ENCODE measurements at regions not wholly inside any gene's neighbourhood (a gene's known extent, or its start where the extent isn't known, plus 50 kb on each side); places are given as distances from the start of the nearest gene placed in this dataset.

- H3K4me3 ChIP-seq (replicated peaks in 1 of 3) = no peak overlapping the region
- H3K36me3 ChIP-seq = no peaks in the 10 kb centered on the region
- H3K27me3 ChIP-seq = no peaks in the 10 kb centered on the region
- intact Hi-C loops (cut with DNase I) = no loop called here
- no peaks in the 10 kb centered on the region for H3K9me3 ChIP-seq
- no peak for TF ChIP-seq POLR2A (IDR thresholded peaks at IDR 0.05)
- TF ChIP-seq CTCF (IDR thresholded peaks at IDR 0.05) = no peak
- peak in 1 of 2 donors; percentile 7 for DNase-seq
- H3K4me1 ChIP-seq = no peaks in the 10 kb centered on the region
- no peak overlapping the region for H3K27ac ChIP-seq
Measured at GRCh38 chr1:60589916-60590315, 492.4 kb upstream of the NFIA start.

- Histone ChIP-seq H3K9me3 (no peaks in the 10 kb centered on the region), H3K4me3 (replicated peaks in 1 of 3) (no peak overlapping the region), H3K27me3 (no peaks in the 10 kb centered on the region), H3K27ac (no peak overlapping the region), H3K4me1 (no peaks in the 10 kb centered on the region), H3K36me3 (no peaks in the 10 kb centered on the region)
- TF ChIP-seq POLR2A (IDR thresholded peaks at IDR 0.05) = no peak
- TF ChIP-seq CTCF (IDR thresholded peaks at IDR 0.05) = no peak
- WGBS, 2 donors = 62 to 65% methylated on average over 4 of the region's 4 CpGs
- intact Hi-C loops (cut with DNase I) = no loop called here
- no peak for DNase-seq
Measured at GRCh38 chr1:60589046-60589748, 493.2 kb upstream of the NFIA start.

- no peak for TF ChIP-seq CTCF (IDR thresholded peaks at IDR 0.05)
- TF ChIP-seq POLR2A (IDR thresholded peaks at IDR 0.05) = no peak
- WGBS, 2 donors = 41% methylated on average over 2 of the region's 2 CpGs
- no peak for DNase-seq
- no peaks in the 10 kb centered on the region for H3K9me3 ChIP-seq
- no peaks in the 10 kb centered on the region for H3K27me3 ChIP-seq
- H3K4me1 ChIP-seq = no peaks in the 10 kb centered on the region
- H3K27ac ChIP-seq = no peak overlapping the region
- no peak overlapping the region for H3K4me3 ChIP-seq (replicated peaks in 1 of 3)
- intact Hi-C loops (cut with DNase I) = no loop called here
- H3K36me3 ChIP-seq = no peaks in the 10 kb centered on the region
Measured at GRCh38 chr1:60584371-60584770, 498.0 kb upstream of the NFIA start.

GRCh38 chr1:60583696-60584095 lies 498.7 kb upstream of the NFIA start:
- 96 to 97% methylated on average over 3 of the region's 3 CpGs for WGBS, 2 donors
- no peaks in the 10 kb centered on the region for H3K9me3 ChIP-seq
- H3K27me3 ChIP-seq = no peaks in the 10 kb centered on the region
- no peaks in the 10 kb centered on the region for H3K4me1 ChIP-seq
- intact Hi-C loops (cut with DNase I) = no loop called here
- H3K27ac ChIP-seq = no peak overlapping the region
- H3K36me3 ChIP-seq = no peaks in the 10 kb centered on the region
- TF ChIP-seq CTCF (IDR thresholded peaks at IDR 0.05) = no peak
- no peak for TF ChIP-seq POLR2A (IDR thresholded peaks at IDR 0.05)
- no peak for DNase-seq
- H3K4me3 ChIP-seq (replicated peaks in 1 of 3) = no peak overlapping the region

- H3K4me3 ChIP-seq (replicated peaks in 1 of 3) = no peak overlapping the region
- no peak for TF ChIP-seq CTCF (IDR thresholded peaks at IDR 0.05)
- TF ChIP-seq POLR2A (IDR thresholded peaks at IDR 0.05) = no peak
- no peaks in the 10 kb centered on the region for H3K36me3 ChIP-seq
- DNase-seq = no peak
- H3K27ac ChIP-seq = no peak overlapping the region
- 77 to 81% methylated on average over 7 of the region's 7 CpGs for WGBS, 2 donors
- no peaks in the 10 kb centered on the region for H3K9me3 ChIP-seq
- intact Hi-C loops (cut with DNase I) = no loop called here
- H3K27me3 ChIP-seq = no peaks in the 10 kb centered on the region
- H3K4me1 ChIP-seq = no peaks in the 10 kb centered on the region
Measured at GRCh38 chr1:60581455-60582220, 500.7 kb upstream of the NFIA start.

All from thyroid gland (tissue), 4 donors.